Osteocyte (in vitro differentiated cells): ENCODE measurements at regions not wholly inside any gene's neighbourhood (a gene's known extent, or its start where the extent isn't known, plus 50 kb on each side); places are given as distances from the start of the nearest gene placed in this dataset.

Experiments
- DNase-seq: peaks from one replicate; pipeline ENCODE4 v3.0.0; 2021; ENCODE audit warnings: mixed read lengths; ENCODE audit not compliant: unreplicated experiment; ENCODE audit errors: extremely low spot score
- H3K27ac Mint-ChIP-seq: one replicate; pipeline ENCODE4 v1.8.0; 2021; ENCODE audit warnings: mild to moderate bottlenecking, mixed read lengths; ENCODE audit not compliant: unreplicated experiment
- H3K27me3 Mint-ChIP-seq: one replicate; pipeline ENCODE4 v1.8.0; 2021; ENCODE audit warnings: mixed read lengths; ENCODE audit not compliant: unreplicated experiment
- H3K36me3 Mint-ChIP-seq: one replicate; pipeline ENCODE4 v1.8.0; 2021; ENCODE audit warnings: mixed read lengths; ENCODE audit not compliant: unreplicated experiment
- H3K4me1 Mint-ChIP-seq: one replicate; pipeline ENCODE4 v1.8.0; 2021; ENCODE audit warnings: mixed read lengths; ENCODE audit not compliant: unreplicated experiment
- H3K4me3 Mint-ChIP-seq: one replicate; pipeline ENCODE4 v1.8.0; 2021; ENCODE audit warnings: mild to moderate bottlenecking, moderate library complexity, mixed read lengths; ENCODE audit not compliant: unreplicated experiment
- H3K9me3 Mint-ChIP-seq: one replicate; pipeline ENCODE4 v1.8.0; 2021; ENCODE audit warnings: mixed read lengths; ENCODE audit not compliant: unreplicated experiment
- TF ChIP-seq, protein P1 (sequence below): fragments of 200-600 bp; sonication (generic); IDR thresholded peaks from 2 replicates; pipeline ENCODE4 v1.5.0; 2021; ENCODE audit warnings: antibody characterized with exemption, mild to moderate bottlenecking, moderate library complexity

DNA sequence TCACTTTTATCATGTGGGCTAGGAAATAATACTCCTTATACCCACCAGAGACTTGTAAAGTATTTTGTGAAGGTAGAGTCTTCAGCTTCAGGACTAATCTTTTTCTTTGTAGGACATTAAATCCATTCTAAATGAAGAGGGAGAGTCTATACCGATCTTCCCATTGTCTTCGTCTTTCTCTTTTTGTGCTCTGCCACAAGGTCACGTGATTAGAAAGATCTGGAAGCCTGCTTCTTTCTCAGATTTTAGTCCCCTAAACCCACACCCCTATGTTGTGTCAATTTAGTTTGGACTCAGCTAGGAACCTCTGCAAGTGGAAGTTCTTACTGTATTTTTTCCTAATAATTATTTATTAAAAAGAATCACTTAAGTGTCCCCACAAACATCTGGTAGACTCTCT is 507.3 kb downstream of the PYDC2 start:
- Mint-ChIP-seq H3K36me3 (no peaks in the 10 kb centered on the region), H3K4me3 (no peak overlapping the region), H3K27ac (no peak overlapping the region), H3K4me1 (no peaks in the 10 kb centered on the region), H3K9me3 (no peaks in the 10 kb centered on the region), H3K27me3 (peaks cover 4% of the 10 kb centered on the region)
- no peak for DNase-seq
- TF ChIP-seq, protein P1, sequence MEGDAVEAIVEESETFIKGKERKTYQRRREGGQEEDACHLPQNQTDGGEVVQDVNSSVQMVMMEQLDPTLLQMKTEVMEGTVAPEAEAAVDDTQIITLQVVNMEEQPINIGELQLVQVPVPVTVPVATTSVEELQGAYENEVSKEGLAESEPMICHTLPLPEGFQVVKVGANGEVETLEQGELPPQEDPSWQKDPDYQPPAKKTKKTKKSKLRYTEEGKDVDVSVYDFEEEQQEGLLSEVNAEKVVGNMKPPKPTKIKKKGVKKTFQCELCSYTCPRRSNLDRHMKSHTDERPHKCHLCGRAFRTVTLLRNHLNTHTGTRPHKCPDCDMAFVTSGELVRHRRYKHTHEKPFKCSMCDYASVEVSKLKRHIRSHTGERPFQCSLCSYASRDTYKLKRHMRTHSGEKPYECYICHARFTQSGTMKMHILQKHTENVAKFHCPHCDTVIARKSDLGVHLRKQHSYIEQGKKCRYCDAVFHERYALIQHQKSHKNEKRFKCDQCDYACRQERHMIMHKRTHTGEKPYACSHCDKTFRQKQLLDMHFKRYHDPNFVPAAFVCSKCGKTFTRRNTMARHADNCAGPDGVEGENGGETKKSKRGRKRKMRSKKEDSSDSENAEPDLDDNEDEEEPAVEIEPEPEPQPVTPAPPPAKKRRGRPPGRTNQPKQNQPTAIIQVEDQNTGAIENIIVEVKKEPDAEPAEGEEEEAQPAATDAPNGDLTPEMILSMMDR, result no peak

DNA sequence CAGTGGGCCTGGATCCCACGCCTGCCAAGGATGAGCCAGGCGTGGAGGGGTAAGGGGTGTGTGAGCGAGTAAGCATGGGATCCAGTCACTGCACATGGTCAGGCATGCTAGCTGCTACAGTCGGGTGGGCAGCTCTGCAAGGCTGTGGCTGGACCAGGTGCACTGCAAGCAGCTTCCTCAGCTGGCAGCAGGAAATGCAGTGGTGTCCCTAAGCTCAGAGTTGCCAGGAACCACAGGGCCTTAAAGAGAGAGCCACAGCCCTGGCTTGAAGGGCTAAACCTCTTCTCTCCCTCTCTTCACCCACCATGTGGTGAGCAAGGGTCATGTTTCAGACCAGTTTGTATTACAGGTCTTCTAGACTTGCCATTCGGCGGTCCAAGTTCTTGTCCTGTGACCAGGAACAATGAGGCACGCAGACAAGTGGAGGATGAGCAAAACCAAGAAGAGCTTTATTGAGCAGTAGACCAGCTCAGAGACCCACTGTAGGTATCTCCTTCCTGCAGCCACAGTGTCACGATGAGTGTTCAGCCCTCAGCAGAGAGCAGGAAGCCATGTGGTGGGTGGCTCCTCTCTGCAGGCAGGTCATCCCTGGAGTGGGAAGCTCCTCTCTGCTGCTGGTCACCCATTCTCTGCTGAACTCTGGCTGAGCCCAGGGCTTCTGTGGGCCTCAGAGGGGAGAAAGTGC is 511.9 kb downstream of the PYDC2 start:
- H3K9me3 Mint-ChIP-seq, result peaks cover 2% of the 10 kb centered on the region
- no peak overlapping the region for H3K27ac Mint-ChIP-seq
- no peaks in the 10 kb centered on the region for H3K4me1 Mint-ChIP-seq
- no peak for DNase-seq
- H3K4me3 Mint-ChIP-seq, result no peak overlapping the region
- peaks cover 4% of the 10 kb centered on the region for H3K27me3 Mint-ChIP-seq
- no peaks in the 10 kb centered on the region for H3K36me3 Mint-ChIP-seq
- TF ChIP-seq, protein P1, result no peak

DNA sequence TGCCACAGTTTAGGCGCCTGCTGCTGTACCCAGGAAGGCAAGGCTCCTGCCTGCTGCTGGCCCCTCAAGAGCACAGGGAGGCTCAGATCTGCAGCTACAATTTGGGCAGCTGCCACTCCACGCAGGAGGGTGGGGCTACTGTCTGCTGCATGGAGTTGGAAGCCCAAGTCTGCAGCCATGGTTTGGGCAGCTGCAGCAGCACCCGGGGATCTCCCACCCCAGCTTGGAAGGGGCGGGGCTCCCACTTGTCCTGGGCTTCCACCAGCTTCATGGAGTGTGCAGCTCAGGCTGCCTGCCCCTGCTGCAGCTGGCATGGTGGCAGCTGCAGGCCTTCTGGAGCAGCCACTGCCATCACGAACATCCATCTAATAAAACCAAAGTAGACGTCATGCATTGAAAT is 512.9 kb downstream of the PYDC2 start:
- H3K27me3 Mint-ChIP-seq, result peaks cover 4% of the 10 kb centered on the region
- no peaks in the 10 kb centered on the region for H3K36me3 Mint-ChIP-seq
- DNase-seq, result no peak
- H3K9me3 Mint-ChIP-seq, result peaks cover 5% of the 10 kb centered on the region
- no peak overlapping the region for H3K4me3 Mint-ChIP-seq
- H3K4me1 Mint-ChIP-seq, result no peaks in the 10 kb centered on the region
- H3K27ac Mint-ChIP-seq, result no peak overlapping the region
- TF ChIP-seq, protein P1, result no peak

DNA sequence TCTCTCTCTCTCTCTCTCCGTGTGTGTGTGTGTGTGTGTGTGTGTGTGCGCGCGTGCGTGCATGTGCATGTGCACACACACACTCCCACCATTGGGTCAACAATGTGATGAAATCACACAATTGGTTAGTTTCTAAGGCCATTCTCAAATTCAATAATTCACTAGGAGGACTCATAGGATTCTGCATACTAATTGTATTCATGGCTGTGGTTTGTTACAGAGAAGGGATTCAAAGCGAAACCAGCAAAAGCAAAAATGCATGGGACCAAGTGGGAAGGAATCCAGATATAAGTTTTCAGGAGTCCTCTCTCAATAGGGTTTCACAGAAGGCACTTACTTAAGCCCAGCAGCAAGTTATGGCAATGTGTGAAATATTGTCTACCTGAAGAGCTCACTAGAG is 515.0 kb downstream of the PYDC2 start:
- Mint-ChIP-seq H3K4me3 (no peak overlapping the region), H3K9me3 (peaks cover 17% of the 10 kb centered on the region), H3K36me3 (no peaks in the 10 kb centered on the region), H3K27me3 (no peaks in the 10 kb centered on the region), H3K27ac (no peak overlapping the region), H3K4me1 (no peaks in the 10 kb centered on the region)
- DNase-seq, result no peak
- TF ChIP-seq, protein P1, result no peak

DNA sequence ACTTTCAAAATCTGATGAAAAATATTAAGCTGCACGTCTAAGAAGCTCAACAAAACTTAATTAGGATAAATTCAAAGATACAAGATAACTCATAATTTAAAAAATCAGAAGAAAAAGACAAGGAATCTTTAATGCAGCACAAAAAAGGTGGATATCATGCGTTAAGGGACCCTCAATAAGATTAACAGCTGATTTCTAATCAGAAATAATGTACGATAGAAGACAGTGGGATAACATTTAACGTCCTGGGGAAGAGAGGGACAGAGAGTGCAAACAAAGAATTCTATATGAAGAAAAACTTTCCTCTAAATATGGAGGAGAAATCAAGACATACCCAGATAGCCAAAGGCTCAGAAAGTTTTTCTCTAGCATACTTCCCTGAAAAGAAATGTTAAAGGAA is 519.5 kb downstream of the PYDC2 start:
- H3K27ac Mint-ChIP-seq, result no peak overlapping the region
- no peaks in the 10 kb centered on the region for H3K36me3 Mint-ChIP-seq
- H3K4me3 Mint-ChIP-seq, result no peak overlapping the region
- no peaks in the 10 kb centered on the region for H3K4me1 Mint-ChIP-seq
- H3K27me3 Mint-ChIP-seq, result no peaks in the 10 kb centered on the region
- H3K9me3 Mint-ChIP-seq, result peaks cover 17% of the 10 kb centered on the region
- DNase-seq, result no peak
- TF ChIP-seq, protein P1, result no peak
